GM12878 (cell line): ENCODE measurements at regions not wholly inside any gene's neighbourhood (a gene's known extent, or its start where the extent isn't known, plus 50 kb on each side); places are given as distances from the start of the nearest gene placed in this dataset.

Experiments used
- ATAC-seq: fragments of 200-7000 bp; cut with Tn5 transposase; 3 replicates; pipeline ENCODE4 v1.9.1; 2020; ENCODE audit warnings: mild to moderate bottlenecking, moderate library complexity
- BruUV-seq: library from RNA; stranded (reverse); fragments of 400-500 nt; replicated peaks from 2 replicates; lab custom pipeline; 2021; lab: Mats Ljungman, UMichigan
- CTCF ChIA-PET: fragments of 300-600 bp; sonication (Branson Sonifier 250); formaldehyde crosslinking; extraction: SDS; loops from one replicate; lab custom pipeline; 2021; ENCODE audit warnings: inconsistent platforms; lab: Yijun Ruan, JAX
- POLR2A ChIA-PET: fragments of 350-600 bp; formaldehyde crosslinking; extraction: SDS; loops from one replicate; lab custom pipeline; 2021; ENCODE audit warnings: inconsistent platforms; lab: Charles Lee
- RAD21 ChIA-PET: fragments of 300-600 bp; sonication (Branson Sonifier 250); formaldehyde crosslinking; loops from one replicate; lab custom pipeline; 2023; ENCODE audit warnings: antibody characterized with exemption; ENCODE audit not compliant: unreplicated experiment; lab: Charles Lee
- SMC1A ChIA-PET: fragments of 300-600 bp; sonication (Branson Sonifier 250); formaldehyde crosslinking; loops from one replicate; lab custom pipeline; 2023; ENCODE audit not compliant: unreplicated experiment, uncharacterized antibody; lab: Charles Lee
- DNase-seq: peaks from one replicate; pipeline ENCODE4 v3.0.0-alpha.2; 2011; ENCODE audit warnings: low read depth, low spot score
- FAIRE-seq: peaks from 3 replicates; lab custom pipeline; 2011; peaks lifted over from hg19 to GRCh38; lab: Jason Lieb, UNC
- H2AFZ ChIP-seq: 2 replicates; pipeline ENCODE4 v1.6.0; 2011; ENCODE audit warnings: low read depth, low read length, control low read depth; ENCODE audit not compliant: control insufficient read depth
- H3K27ac ChIP-seq: 2 replicates; pipeline ENCODE4 v1.5.1; 2011; ENCODE audit warnings: control low read depth; ENCODE audit not compliant: control insufficient read depth, insufficient read depth
- H3K27me3 ChIP-seq, 2 experiments: replicated peaks in 1 of 2; 2 replicates each; pipeline versions ENCODE4 v1.6.0 to v1.6.1; 2011; ENCODE audit warnings: low read length in 1 of 2; ENCODE audit not compliant: control insufficient read depth in 2 of 2, insufficient read depth in 2 of 2
- H3K36me3 ChIP-seq, 2 experiments: 2 replicates each; pipeline ENCODE4 v1.5.1; 2011; ENCODE audit warnings: low read length in 1 of 2; ENCODE audit not compliant: control insufficient read depth in 2 of 2, insufficient read depth in 2 of 2
- H3K4me1 ChIP-seq: 2 replicates; pipeline ENCODE4 v1.6.1; 2011; ENCODE audit warnings: mild to moderate bottlenecking, low read length, moderate library complexity, mixed read lengths; ENCODE audit not compliant: control insufficient read depth, insufficient read depth
- H3K4me2 ChIP-seq: 2 replicates; pipeline ENCODE4 v1.6.0; 2011; ENCODE audit warnings: control low read depth; ENCODE audit not compliant: control insufficient read depth, insufficient read depth
- H3K4me3 ChIP-seq: fragments of 200-600 bp; sonication (generic); 2 replicates; pipeline ENCODE4 v1.5.1; 2016
- H3K79me2 ChIP-seq: 2 replicates; pipeline ENCODE4 v1.6.0; 2011; ENCODE audit warnings: low read length; ENCODE audit not compliant: control insufficient read depth, insufficient read depth
- H3K9ac ChIP-seq: 2 replicates; pipeline ENCODE4 v1.8.0; 2011; ENCODE audit warnings: low read length, control low read depth, mixed read lengths; ENCODE audit not compliant: control insufficient read depth, insufficient read depth
- H3K9me3 ChIP-seq: replicated peaks from 3 replicates; pipeline ENCODE4 v1.5.1; 2011; ENCODE audit warnings: mild to moderate bottlenecking, low read length; ENCODE audit not compliant: control insufficient read depth, insufficient read depth
- H4K20me1 ChIP-seq: 2 replicates; pipeline ENCODE4 v1.6.0; 2011; ENCODE audit not compliant: control insufficient read depth, insufficient read depth
- HCFC1 ChIP-seq: fragments of 150-350 bp; IDR thresholded peaks from 2 replicates; pipeline ENCODE4 v1.6.1; 2014; ENCODE audit warnings: low read length
- NBN ChIP-seq: fragments of 450-650 bp; IDR thresholded peaks from 2 replicates; pipeline ENCODE4 v1.6.1; 2016
- NFXL1 ChIP-seq: fragments of 450-650 bp; IDR thresholded peaks from 2 replicates; pipeline ENCODE4 v1.6.1; 2017; ENCODE audit warnings: antibody characterized with exemption, mild to moderate bottlenecking, borderline replicate concordance
- SPI1 ChIP-seq: IDR thresholded peaks from 2 replicates; pipeline ENCODE4 v1.6.1; 2011; ENCODE audit warnings: low read depth, mild to moderate bottlenecking, low read length, moderate library complexity, borderline replicate concordance; ENCODE audit not compliant: insufficient read depth
- WGBS: methylation state at CpG from one replicate; pipeline ENCODE4 v1.1.6; 2016; ENCODE audit warnings: low lambda C conversion rate; ENCODE audit not compliant: insufficient replicate concordance, insufficient coverage; ENCODE audit errors: missing lambda C conversion rate; 5-methylcytosine and 5-hydroxymethylcytosine counted together
- in situ Hi-C: fragments of 300-500 bp; cut with MboI; formaldehyde crosslinking; loops from 9 replicates; pipeline ENCODE4 v1.14.3; 2018; ENCODE audit warnings: mixed read lengths
- intact Hi-C: fragments of 100-400 bp; cut with micrococcal nuclease; formaldehyde crosslinking; loops from one replicate; pipeline ENCODE4 v1.14.2; 2022; ENCODE audit not compliant: unreplicated experiment

- in situ Hi-C loops (no loop called here), intact Hi-C loops (no loop called here)
- Histone ChIP-seq H3K4me2 (no peak overlapping the region), H3K9me3 (no peaks in the 10 kb centered on the region), H3K36me3 (no peaks in the 10 kb centered on the region), H4K20me1 (no peaks in the 10 kb centered on the region), H2AFZ (no peak overlapping the region), H3K4me1 (no peaks in the 10 kb centered on the region), H3K9ac (no peak overlapping the region), H3K79me2 (no peaks in the 10 kb centered on the region), H3K27ac (no peak overlapping the region), H3K4me3 (no peak overlapping the region), H3K27me3 (peaks cover 0 to 6% of the 10 kb centered on the region in 2 experiments; a peak in 3 of 4 replicates)
- SMC1A ChIA-PET = no interaction called here
- CTCF ChIA-PET = no interaction called here
- no TSS peak for BruUV-seq
- no peak for FAIRE-seq
- no peak for DNase-seq
- 35% methylated on average over 8 of the region's 8 CpGs for WGBS
- ATAC-seq = no peak
- TF ChIP-seq SPI1 (no peak), HCFC1 (no peak)
- POLR2A ChIA-PET = no interaction called here
- RAD21 ChIA-PET = no interaction called here
These were observed 109.2 kb upstream of the ADGRF1 start for GRCh38 chr6:47151232-47151898.

GRCh38 chr6:47149554-47149953 is 107.4 kb upstream of the ADGRF1 start:
- SMC1A ChIA-PET = no interaction called here

More at GRCh38 chr6:47149554-47149953, 107.4 kb upstream of the ADGRF1 start:
- 2% methylated on average over 2 of the region's 2 CpGs for WGBS
- no peak for ATAC-seq
- H3K79me2 ChIP-seq = no peaks in the 10 kb centered on the region
- no peak for FAIRE-seq
- TF ChIP-seq NFXL1 (no peak), NBN (no peak)
- H3K4me1 ChIP-seq = no peaks in the 10 kb centered on the region
- POLR2A ChIA-PET = no interaction called here
- in situ Hi-C loops = no loop called here
- H3K4me3 ChIP-seq = no peak overlapping the region
- H3K36me3 ChIP-seq = no peaks in the 10 kb centered on the region
- H4K20me1 ChIP-seq = no peaks in the 10 kb centered on the region
- peaks cover 0 to 6% of the 10 kb centered on the region in 2 experiments; a peak in 3 of 4 replicates for H3K27me3 ChIP-seq
- H3K4me2 ChIP-seq = no peak overlapping the region
- CTCF ChIA-PET = no interaction called here
- DNase-seq = no peak
- H3K27ac ChIP-seq = no peak overlapping the region
- intact Hi-C loops = no loop called here
- no peak overlapping the region for H3K9ac ChIP-seq
- H2AFZ ChIP-seq = no peak overlapping the region
- BruUV-seq = no TSS peak
- RAD21 ChIA-PET = no interaction called here
- H3K9me3 ChIP-seq = no peaks in the 10 kb centered on the region
